H9 (cell line): ENCODE measurements at regions not wholly inside any gene's neighbourhood (a gene's known extent, or its start where the extent isn't known, plus 50 kb on each side); places are given as distances from the start of the nearest gene placed in this dataset.
A peak's percentile ranks its signal among the peaks of the same experiment; 100 is the strongest.

Experiments used
- DNase-seq: peaks from one replicate; pipeline ENCODE4 v3.0.0-alpha.2; 2017
- H2AFZ ChIP-seq: one replicate; pipeline ENCODE4 v1.6.1; 2013; ENCODE audit warnings: mild to moderate bottlenecking, low read length, control low read depth, moderate library complexity
- H2AK5ac ChIP-seq: 2 replicates; pipeline ENCODE4 v1.6.1; 2013; ENCODE audit warnings: low read length, control low read depth, mixed read lengths; ENCODE audit not compliant: insufficient read length
- H2BK120ac ChIP-seq: one replicate; pipeline ENCODE4 v1.6.1; 2013; ENCODE audit warnings: low read depth, mild to moderate bottlenecking, low read length, control low read depth, inconsistent platforms; ENCODE audit not compliant: poor library complexity, severe bottlenecking
- H2BK12ac ChIP-seq: 2 replicates; pipeline ENCODE4 v1.6.1; 2013; ENCODE audit warnings: low read length, control low read depth, mixed read lengths, low read depth; ENCODE audit not compliant: insufficient read length
- H2BK15ac ChIP-seq: 2 replicates; pipeline ENCODE4 v1.6.1; 2013; ENCODE audit warnings: low read depth, low read length, control low read depth
- H2BK20ac ChIP-seq: one replicate; pipeline ENCODE4 v1.6.1; 2013; ENCODE audit warnings: low read depth, mild to moderate bottlenecking, low read length, control low read depth, inconsistent platforms; ENCODE audit not compliant: poor library complexity, severe bottlenecking
- H2BK5ac ChIP-seq: 2 replicates; pipeline ENCODE4 v1.6.1; 2013; ENCODE audit warnings: low read length, control low read depth, mixed read lengths; ENCODE audit not compliant: insufficient read length
- H3K14ac ChIP-seq: 2 replicates; pipeline ENCODE4 v1.6.1; 2013; ENCODE audit warnings: low read length, control low read depth; ENCODE audit not compliant: insufficient read depth
- H3K18ac ChIP-seq: 2 replicates; pipeline ENCODE4 v1.6.1; 2013; ENCODE audit warnings: low read depth, mild to moderate bottlenecking, mixed read lengths, low read length, control low read depth; ENCODE audit not compliant: insufficient read length
- H3K23ac ChIP-seq: 2 replicates; pipeline ENCODE4 v1.6.1; 2013; ENCODE audit warnings: low read length, control low read depth, mixed read lengths, low read depth; ENCODE audit not compliant: insufficient read length
- H3K23me2 ChIP-seq: 2 replicates; pipeline ENCODE4 v1.6.1; 2013; ENCODE audit warnings: low read depth, mild to moderate bottlenecking, mixed read lengths, low read length, control low read depth; ENCODE audit not compliant: insufficient read length, poor library complexity, severe bottlenecking
- H3K27ac ChIP-seq: 2 replicates; pipeline ENCODE4 v1.5.1; 2013; ENCODE audit warnings: low read length, control low read depth, mixed read lengths, low read depth; ENCODE audit not compliant: insufficient read length
- H3K27me3 ChIP-seq: 2 replicates; pipeline ENCODE4 v1.6.1; 2013; ENCODE audit warnings: low read length, control low read depth, inconsistent platforms; ENCODE audit not compliant: insufficient read depth
- H3K4ac ChIP-seq: 2 replicates; pipeline ENCODE4 v1.6.1; 2013; ENCODE audit warnings: low read depth, mild to moderate bottlenecking, control low read depth, inconsistent platforms, low read length, moderate library complexity
- H3K4me1 ChIP-seq: 2 replicates; pipeline ENCODE4 v1.6.1; 2013; ENCODE audit warnings: low read length, control low read depth, inconsistent platforms; ENCODE audit not compliant: insufficient read depth
- H3K4me2 ChIP-seq: 2 replicates; pipeline ENCODE4 v1.6.1; 2013; ENCODE audit warnings: low read length, control low read depth, mixed read lengths; ENCODE audit not compliant: insufficient read length, insufficient read depth
- H3K56ac ChIP-seq: 2 replicates; pipeline ENCODE4 v1.6.1; 2013; ENCODE audit warnings: low read depth, mild to moderate bottlenecking, mixed read lengths, low read length, control low read depth; ENCODE audit not compliant: insufficient read length
- H3K79me1 ChIP-seq: 2 replicates; pipeline ENCODE4 v1.6.1; 2013; ENCODE audit warnings: low read depth, mild to moderate bottlenecking, moderate library complexity, low read length, control low read depth, inconsistent platforms; ENCODE audit not compliant: insufficient read depth, poor library complexity, severe bottlenecking
- H3K79me2 ChIP-seq: 2 replicates; pipeline ENCODE4 v1.6.1; 2013; ENCODE audit warnings: low read length, control low read depth, inconsistent platforms; ENCODE audit not compliant: insufficient read depth
- H3K9ac ChIP-seq: 2 replicates; pipeline ENCODE4 v1.6.1; 2013; ENCODE audit warnings: low read length, control low read depth, mixed read lengths; ENCODE audit not compliant: insufficient read length; ENCODE audit errors: extremely low read depth
- H3K9me3 ChIP-seq: one replicate; pipeline ENCODE4 v1.6.1; 2013; ENCODE audit warnings: low read depth, low read length, inconsistent platforms; ENCODE audit not compliant: control insufficient read depth
- H3T11ph ChIP-seq: one replicate; pipeline ENCODE4 v1.6.1; 2013; ENCODE audit warnings: mild to moderate bottlenecking, low read length, control low read depth, inconsistent platforms
- H4K20me1 ChIP-seq: one replicate; pipeline ENCODE4 v1.6.1; 2013; ENCODE audit not compliant: control insufficient read depth, insufficient read length, insufficient read depth
- H4K5ac ChIP-seq: 2 replicates; pipeline ENCODE4 v1.6.1; 2013; ENCODE audit warnings: low read depth, mild to moderate bottlenecking, mixed read lengths, low read length, control low read depth; ENCODE audit not compliant: insufficient read length
- H4K8ac ChIP-seq: replicated peaks from 2 replicates; pipeline ENCODE4 v1.6.1; 2013; ENCODE audit warnings: low read length, control low read depth, mixed read lengths, low read depth; ENCODE audit not compliant: insufficient read length
- H4K91ac ChIP-seq: 2 replicates; pipeline ENCODE4 v1.6.1; 2013; ENCODE audit warnings: low read depth, mild to moderate bottlenecking, moderate library complexity, mixed read lengths, low read length, control low read depth; ENCODE audit not compliant: insufficient read length
- H3K27ac Mint-ChIP-seq, 3 experiments: 2 replicates in 2 of 3; 3 replicates in 1 of 3; pipeline ENCODE4 v1.8.0; 2020 to 2021; ENCODE audit warnings: mixed read lengths in 3 of 3, mild to moderate bottlenecking in 1 of 3, moderate library complexity in 1 of 3
- H3K27me3 Mint-ChIP-seq: 2 replicates; pipeline ENCODE4 v1.8.0; 2021; ENCODE audit warnings: low read depth, mild to moderate bottlenecking, moderate library complexity, mixed read lengths
- H3K36me3 Mint-ChIP-seq, 3 experiments: 2 replicates in 2 of 3; 3 replicates in 1 of 3; pipeline ENCODE4 v1.8.0; 2020 to 2021; ENCODE audit warnings: low read depth in 3 of 3, mixed read lengths in 3 of 3; ENCODE audit not compliant: insufficient read depth in 1 of 3
- H3K4me1 Mint-ChIP-seq, 2 experiments: 2 replicates each; pipeline ENCODE4 v1.8.0; 2020; ENCODE audit warnings: mixed read lengths in 2 of 2
- H3K4me3 Mint-ChIP-seq, 2 experiments: 2 replicates in 1 of 2; 3 replicates in 1 of 2; pipeline ENCODE4 v1.8.0; 2020 to 2021; ENCODE audit warnings: mild to moderate bottlenecking in 2 of 2, mixed read lengths in 2 of 2, moderate library complexity in 1 of 2
- H3K9me3 Mint-ChIP-seq, 2 experiments: 2 replicates in 1 of 2; 3 replicates in 1 of 2; pipeline ENCODE4 v1.8.0; 2020; ENCODE audit warnings: mild to moderate bottlenecking in 2 of 2, mixed read lengths in 2 of 2, moderate library complexity in 1 of 2
- CTCF ChIP-seq: fragments of 200-600 bp; sonication (generic); conservative IDR thresholded peaks from 3 replicates; pipeline ENCODE4 v1.8.0; 2021; ENCODE audit warnings: antibody characterized with exemption, mild to moderate bottlenecking
- WGBS: extraction: QIAGEN DNeasy Blood & Tissue Kit; methylation state at CpG from one replicate; pipeline ENCODE4 v1.1.7; 2013; ENCODE audit warnings: missing lambda C conversion rate, low lambda C conversion rate, mixed read lengths; ENCODE audit not compliant: insufficient read length; ENCODE audit errors: extremely low coverage; 5-methylcytosine and 5-hydroxymethylcytosine counted together

DNA sequence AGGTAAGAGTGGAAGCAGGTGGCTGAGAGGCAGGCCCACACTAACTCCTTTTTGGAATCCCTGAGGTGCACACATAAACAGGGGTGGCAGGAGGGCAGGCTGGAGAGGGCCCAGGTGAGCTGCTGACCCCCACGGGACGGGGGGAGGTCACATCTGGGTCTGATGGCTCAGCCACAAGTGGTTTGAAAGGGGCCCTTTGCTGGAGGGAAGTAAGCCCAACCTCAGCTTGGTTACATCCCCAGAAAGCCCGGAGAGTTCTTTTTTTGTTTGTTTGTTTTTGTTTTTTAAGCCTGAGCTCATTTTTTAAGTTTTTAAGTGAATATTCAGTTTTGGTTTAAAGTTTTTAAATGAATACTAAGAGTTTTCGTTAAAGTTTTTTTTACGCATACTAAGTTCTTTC is 72.8 kb upstream of the CUX1 start:
- H3K14ac ChIP-seq = peak overlapping the region; percentile 59; the same call in 1 of the 2 replicates
- H3K27ac Mint-ChIP-seq = peak overlapping the region in 2 of 3 experiments; percentile 34 to 86; a peak in 3 of 7 replicates
- TF ChIP-seq CTCF = no peak
- H4K20me1 ChIP-seq = no peaks in the 10 kb centered on the region
- H2BK120ac ChIP-seq = no peak overlapping the region
- H3K4ac ChIP-seq = no peak overlapping the region
- no peak overlapping the region for H2BK5ac ChIP-seq
- H3K9ac ChIP-seq = no peak overlapping the region
- H2BK15ac ChIP-seq = no peak overlapping the region
- H3K23ac ChIP-seq = no peak overlapping the region
- H3K27me3 ChIP-seq = no peaks in the 10 kb centered on the region
- no peaks in the 10 kb centered on the region for H3K79me1 ChIP-seq
- H3K9me3 ChIP-seq = no peaks in the 10 kb centered on the region
- no peaks in the 10 kb centered on the region for H3K79me2 ChIP-seq
- peak overlapping the region; percentile 9 for H4K5ac ChIP-seq
- H3K9me3 Mint-ChIP-seq = no peaks in the 10 kb centered on the region
- no peak overlapping the region for H3K27ac ChIP-seq
- WGBS = no CpG with 5 or more reads among the region's 5 CpGs
- peaks cover 13% of the 10 kb centered on the region for H3K27me3 Mint-ChIP-seq
- no peak overlapping the region for H4K91ac ChIP-seq
- peak overlapping the region; percentile 49 for H3K4me2 ChIP-seq
- H3K18ac ChIP-seq = peak overlapping the region; percentile 93
- H2AK5ac ChIP-seq = no peak overlapping the region
- H4K8ac ChIP-seq = no peak overlapping the region
- H3K4me1 Mint-ChIP-seq = peaks cover 12 to 26% of the 10 kb centered on the region in 2 experiments
- no peaks in the 10 kb centered on the region; the same call in 1 of the 2 replicates for H3K4me1 ChIP-seq
- no peak overlapping the region for H2AFZ ChIP-seq
- H2BK20ac ChIP-seq = no peak overlapping the region
- peaks cover 7% of the 10 kb centered on the region for H3K23me2 ChIP-seq
- H3T11ph ChIP-seq = no peak overlapping the region
- no peak overlapping the region for H3K56ac ChIP-seq
- no peak overlapping the region for H2BK12ac ChIP-seq
- peak overlapping the region; percentile 83 to 89; a peak in 4 of 5 replicates for H3K4me3 Mint-ChIP-seq
- H3K36me3 Mint-ChIP-seq = no peaks in the 10 kb centered on the region
- no peak for DNase-seq
